IMR-90 (cell line): ENCODE measurements at regions not wholly inside any gene's neighbourhood (a gene's known extent, or its start where the extent isn't known, plus 50 kb on each side); places are given as distances from the start of the nearest gene placed in this dataset.

Source experiments
- ATAC-seq: fragments of 200-7000 bp; cut with Tn5 transposase; 2 replicates; pipeline ENCODE4 v1.9.1; 2020; ENCODE audit warnings: low read depth, mild to moderate bottlenecking, moderate library complexity
- BruUV-seq: library from RNA; stranded (reverse); fragments of 400-500 nt; replicated peaks from 2 replicates; lab custom pipeline; 2021; lab: Mats Ljungman, UMichigan
- CTCF ChIA-PET: fragments of 300-600 bp; formaldehyde crosslinking; extraction: SDS; loops from one replicate; lab custom pipeline; 2021; ENCODE audit warnings: antibody characterized with exemption; lab: Yijun Ruan, JAX
- POLR2A ChIA-PET: fragments of 300-600 bp; sonication (Branson Sonifier 250); formaldehyde crosslinking; loops from one replicate; lab custom pipeline; 2022; ENCODE audit warnings: antibody characterized with exemption; ENCODE audit not compliant: unreplicated experiment; lab: Charles Lee
- DNase-seq: peaks from one replicate; pipeline ENCODE4 v3.0.0; 2013
- H2AFZ ChIP-seq: replicated peaks from 2 replicates; pipeline ENCODE3; 2013; ENCODE audit warnings: low read length, mild to moderate bottlenecking; ENCODE audit not compliant: poor library complexity
- H2AK5ac ChIP-seq: 2 replicates; pipeline ENCODE4 v1.6.1; 2013; ENCODE audit warnings: low read depth, low read length, inconsistent platforms
- H2AK9ac ChIP-seq: replicated peaks from 2 replicates; pipeline ENCODE3; 2013; ENCODE audit warnings: mild to moderate bottlenecking, low read depth, low read length, moderate library complexity; ENCODE audit not compliant: poor library complexity
- H2BK120ac ChIP-seq: 2 replicates; pipeline ENCODE4 v1.6.1; 2013; ENCODE audit warnings: low read depth, low read length, inconsistent platforms
- H2BK15ac ChIP-seq: 3 replicates; pipeline ENCODE4 v1.6.1; 2013; ENCODE audit warnings: low read depth, low read length, inconsistent platforms
- H2BK20ac ChIP-seq: 2 replicates; pipeline ENCODE4 v1.6.1; 2013; ENCODE audit warnings: low read depth, mild to moderate bottlenecking, inconsistent platforms, low read length, moderate library complexity
- H2BK5ac ChIP-seq: 2 replicates; pipeline ENCODE4 v1.6.1; 2013; ENCODE audit warnings: mild to moderate bottlenecking, low read depth, low read length, inconsistent platforms; ENCODE audit not compliant: poor library complexity, severe bottlenecking
- H3K14ac ChIP-seq: replicated peaks from 2 replicates; pipeline ENCODE4 v1.6.1; 2013; ENCODE audit warnings: low read depth, low read length, inconsistent platforms
- H3K18ac ChIP-seq: 2 replicates; pipeline ENCODE4 v1.6.1; 2013; ENCODE audit warnings: low read depth, low read length, control low read depth
- H3K23ac ChIP-seq: 2 replicates; pipeline ENCODE4 v1.6.1; 2013; ENCODE audit warnings: low read depth, low read length, inconsistent platforms
- H3K27ac ChIP-seq: 2 replicates; pipeline ENCODE4 v1.5.1; 2013; ENCODE audit warnings: mild to moderate bottlenecking, control low read depth, low read length; ENCODE audit not compliant: insufficient read depth
- H3K27me3 ChIP-seq: 2 replicates; pipeline ENCODE4 v1.6.1; 2013; ENCODE audit warnings: low read length; ENCODE audit not compliant: control insufficient read depth, insufficient read depth
- H3K36me3 ChIP-seq: 2 replicates; pipeline ENCODE4 v1.6.1; 2013; ENCODE audit warnings: low read length, mixed read lengths; ENCODE audit not compliant: control insufficient read depth, insufficient read depth
- H3K4ac ChIP-seq: 2 replicates; pipeline ENCODE4 v1.6.1; 2013; ENCODE audit warnings: low read depth, low read length, inconsistent platforms
- H3K4me1 ChIP-seq: 2 replicates; pipeline ENCODE4 v1.6.1; 2013; ENCODE audit warnings: low read length, mixed read lengths; ENCODE audit not compliant: control insufficient read depth, insufficient read depth
- H3K4me2 ChIP-seq: 2 replicates; pipeline ENCODE4 v1.6.1; 2013; ENCODE audit warnings: low read depth, mild to moderate bottlenecking, control low read depth, low read length, moderate library complexity
- H3K4me3 ChIP-seq: 2 replicates; pipeline ENCODE4 v1.5.1; 2013; ENCODE audit warnings: low read depth, mild to moderate bottlenecking, control low read depth, low read length, moderate library complexity; ENCODE audit not compliant: insufficient read depth
- H3K56ac ChIP-seq: 2 replicates; pipeline ENCODE4 v1.6.1; 2013; ENCODE audit warnings: low read length, inconsistent platforms; ENCODE audit not compliant: insufficient read depth; ENCODE audit errors: extremely low read depth
- H3K79me1 ChIP-seq, 2 experiments: 2 replicates each; pipeline ENCODE4 v1.6.1; 2013; ENCODE audit warnings: low read length in 2 of 2, inconsistent platforms in 1 of 2, low read depth in 1 of 2
- H3K9ac ChIP-seq: 2 replicates; pipeline ENCODE4 v1.6.1; 2013; ENCODE audit warnings: low read depth, low read length, control low read depth
- H3K9me1 ChIP-seq: 2 replicates; pipeline ENCODE4 v1.6.1; 2013; ENCODE audit warnings: low read length, inconsistent platforms; ENCODE audit not compliant: insufficient read depth
- H3K9me3 ChIP-seq: 2 replicates; pipeline ENCODE4 v1.6.1; 2013; ENCODE audit warnings: low read length; ENCODE audit not compliant: control insufficient read depth, insufficient read depth
- H4K20me1 ChIP-seq: 2 replicates; pipeline ENCODE4 v1.6.1; 2013; ENCODE audit warnings: low read length, inconsistent platforms; ENCODE audit not compliant: insufficient read depth
- H4K5ac ChIP-seq: 2 replicates; pipeline ENCODE4 v1.6.1; 2013; ENCODE audit warnings: mild to moderate bottlenecking, low read depth, low read length, control low read depth
- H4K8ac ChIP-seq, 2 experiments: 2 replicates each; pipeline ENCODE4 v1.6.1; 2013; ENCODE audit warnings: low read depth in 2 of 2, low read length in 2 of 2, control low read depth in 1 of 2, inconsistent platforms in 1 of 2
- H4K91ac ChIP-seq: 2 replicates; pipeline ENCODE4 v1.6.1; 2013; ENCODE audit warnings: low read depth, low read length, inconsistent platforms; ENCODE audit not compliant: insufficient read depth
- CEBPB ChIP-seq: IDR thresholded peaks from 2 replicates; pipeline ENCODE4 v1.6.1; 2012; ENCODE audit warnings: low read depth, low read length, improper control_type of control experiment
- CTCF ChIP-seq: conservative IDR thresholded peaks from 2 replicates; pipeline ENCODE4 v1.5.1; 2012; ENCODE audit warnings: mild to moderate bottlenecking, low read depth, low read length, improper control_type of control experiment
- MAFK ChIP-seq: IDR thresholded peaks from 2 replicates; pipeline ENCODE4 v1.6.1; 2012; ENCODE audit warnings: low read depth, low read length, improper control_type of control experiment
- NFE2L2 ChIP-seq: fragments of 150-350 bp; IDR thresholded peaks from 2 replicates; pipeline ENCODE4 v1.6.1; 2016; ENCODE audit warnings: low read depth, mild to moderate bottlenecking, low read length
- POLR2A ChIP-seq: IDR thresholded peaks from 2 replicates; pipeline ENCODE4 v1.6.1; 2012; ENCODE audit warnings: mild to moderate bottlenecking, low read depth, low read length
- RCOR1 ChIP-seq: IDR thresholded peaks from 2 replicates; pipeline ENCODE4 v1.6.1; 2012; ENCODE audit warnings: mild to moderate bottlenecking, low read length, improper control_type of control experiment; ENCODE audit not compliant: insufficient replicate concordance
- RFX5 ChIP-seq: IDR thresholded peaks from 2 replicates; pipeline ENCODE4 v1.8.0; 2012; ENCODE audit warnings: low read depth, mild to moderate bottlenecking, low read length, moderate library complexity
- SMC3 ChIP-seq: fragments of 150-350 bp; IDR thresholded peaks from 2 replicates; pipeline ENCODE4 v1.6.1; 2016; ENCODE audit warnings: low read depth, mild to moderate bottlenecking, antibody characterized with exemption, low read length, moderate library complexity
- WGBS, 2 experiments: methylation state at CpG; one replicate each; pipeline versions ENCODE4 v1.1.5 to v1.1.7; 2013; ENCODE audit warnings: missing lambda C conversion rate in 2 of 2; ENCODE audit not compliant: insufficient read length in 1 of 2; ENCODE audit errors: extremely low coverage in 2 of 2; 5-methylcytosine and 5-hydroxymethylcytosine counted together
- dilution Hi-C: fragments of 300-500 bp; cut with HindIII; formaldehyde crosslinking; loops from one replicate; pipeline ENCODE4 v1.14.3; 2018; ENCODE audit warnings: low sequenced_read_pairs; ENCODE audit not compliant: unreplicated experiment
- in situ Hi-C: fragments of 300-500 bp; cut with MboI; formaldehyde crosslinking; loops from 3 replicates; pipeline ENCODE4 v1.14.3; 2019; ENCODE audit warnings: low sequenced_read_pairs, inconsistent platforms, mixed read lengths
- intact Hi-C: fragments of 100-400 bp; cut with micrococcal nuclease; formaldehyde crosslinking; loops from 2 replicates; pipeline ENCODE4 v1.10.0; 2022
- TF ChIP-seq, protein P1 (sequence below): fragments of 150-350 bp; IDR thresholded peaks from 2 replicates; pipeline ENCODE4 v1.6.1; 2016; ENCODE audit warnings: low read depth, mild to moderate bottlenecking, low read length, moderate library complexity, borderline replicate concordance

GRCh38 chr18:73552171-73552570 is 595.5 kb downstream of the FBXO15 start:
- intact Hi-C loops: no loop called here
- H3K4me1 ChIP-seq: no peaks in the 10 kb centered on the region
- no peak overlapping the region for H3K56ac ChIP-seq
- no peaks in the 10 kb centered on the region for H3K9me1 ChIP-seq
- no TSS peak for BruUV-seq
- H3K36me3 ChIP-seq: no peaks in the 10 kb centered on the region
- no CpG with 5 or more reads among the region's 5 CpGs for WGBS, 2 experiments
- H2AFZ ChIP-seq: peak overlapping the region; percentile 56
- no peak overlapping the region for H4K8ac ChIP-seq
- no peaks in the 10 kb centered on the region for H3K27me3 ChIP-seq
- no peaks in the 10 kb centered on the region for H4K20me1 ChIP-seq
- H3K79me1 ChIP-seq: no peaks in the 10 kb centered on the region
- H2BK120ac ChIP-seq: no peak overlapping the region
- no peak overlapping the region for H2AK9ac ChIP-seq
- H3K23ac ChIP-seq: no peak overlapping the region
- no peaks in the 10 kb centered on the region for H3K9me3 ChIP-seq
- ATAC-seq (no peak), DNase-seq (no peak)
- H2BK20ac ChIP-seq: no peak overlapping the region
- no peak overlapping the region for H4K5ac ChIP-seq
- H3K4ac ChIP-seq: no peak overlapping the region
- no peak overlapping the region for H3K14ac ChIP-seq
- no peak overlapping the region for H2BK5ac ChIP-seq
- no peak overlapping the region for H3K9ac ChIP-seq
- ChIA-PET POLR2A (no interaction called here), CTCF (no interaction called here)
- H3K4me3 ChIP-seq: no peak overlapping the region
- no peak overlapping the region for H2BK15ac ChIP-seq
- no peak overlapping the region for H2AK5ac ChIP-seq
- dilution Hi-C loops: no loop called here
- no peak overlapping the region for H4K91ac ChIP-seq
- H3K18ac ChIP-seq: no peak overlapping the region
- no peak overlapping the region for H3K27ac ChIP-seq
- TF ChIP-seq RFX5 (no peak), SMC3 (no peak), RCOR1 (no peak), CEBPB (no peak), NFE2L2 (no peak), MAFK (no peak), POLR2A (no peak), CTCF (no peak)
- TF ChIP-seq, protein P1, sequence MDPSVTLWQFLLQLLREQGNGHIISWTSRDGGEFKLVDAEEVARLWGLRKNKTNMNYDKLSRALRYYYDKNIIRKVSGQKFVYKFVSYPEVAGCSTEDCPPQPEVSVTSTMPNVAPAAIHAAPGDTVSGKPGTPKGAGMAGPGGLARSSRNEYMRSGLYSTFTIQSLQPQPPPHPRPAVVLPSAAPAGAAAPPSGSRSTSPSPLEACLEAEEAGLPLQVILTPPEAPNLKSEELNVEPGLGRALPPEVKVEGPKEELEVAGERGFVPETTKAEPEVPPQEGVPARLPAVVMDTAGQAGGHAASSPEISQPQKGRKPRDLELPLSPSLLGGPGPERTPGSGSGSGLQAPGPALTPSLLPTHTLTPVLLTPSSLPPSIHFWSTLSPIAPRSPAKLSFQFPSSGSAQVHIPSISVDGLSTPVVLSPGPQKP: no peak
- in situ Hi-C loops: no loop called here
- H3K4me2 ChIP-seq: no peak overlapping the region
